ENCODE measurements at regions not wholly inside any gene's neighbourhood (a gene's known extent, or its start where the extent isn't known, plus 50 kb on each side); places are given as distances from the start of the nearest gene placed in this dataset.
"Not testable (repeated sequence)": the region's sequence is repeated elsewhere in the genome, so short reads cannot be mapped to it uniquely, and the experiment has no call there.

- DNase-seq (ENCODE audit: low spot score): no peak
- in situ Hi-C loops (cut with MboI; ENCODE audit: low pct_unique_long_range_greater_than_20kb, low sequenced_read_pairs, unreplicated experiment): no loop called here
- TF ChIP-seq CTCF (IDR thresholded peaks at IDR 0.05; ENCODE audit: extremely low read depth, insufficient read depth, missing control alignments): no peak
These were observed 904.1 kb downstream of the NLGN4X start for GRCh38 chrX:5324546-5324945.

GRCh38 chrX:5314148-5314547, 914.5 kb downstream of the NLGN4X start:
- TF ChIP-seq CTCF (IDR thresholded peaks at IDR 0.05; ENCODE audit: extremely low read depth, insufficient read depth, missing control alignments): no peak
- DNase-seq (ENCODE audit: low spot score): no peak
- in situ Hi-C loops (cut with MboI; ENCODE audit: low pct_unique_long_range_greater_than_20kb, low sequenced_read_pairs, unreplicated experiment): no loop called here

GRCh38 chrX:5307416-5307815, 921.3 kb downstream of the NLGN4X start:
- DNase-seq (ENCODE audit: low spot score): no peak
- in situ Hi-C loops (cut with MboI; ENCODE audit: low pct_unique_long_range_greater_than_20kb, low sequenced_read_pairs, unreplicated experiment): no loop called here
- TF ChIP-seq CTCF (IDR thresholded peaks at IDR 0.05; ENCODE audit: extremely low read depth, insufficient read depth, missing control alignments): no peak

- DNase-seq (ENCODE audit: low spot score): no peak
- in situ Hi-C loops (cut with MboI; ENCODE audit: low pct_unique_long_range_greater_than_20kb, low sequenced_read_pairs, unreplicated experiment): no loop called here
- no peak for TF ChIP-seq CTCF (IDR thresholded peaks at IDR 0.05; ENCODE audit: extremely low read depth, insufficient read depth, missing control alignments)
These were observed 922.0 kb downstream of the NLGN4X start for GRCh38 chrX:5306654-5307121.

GRCh38 chrX:5305452-5305851, 923.2 kb downstream of the NLGN4X start:
- TF ChIP-seq CTCF (IDR thresholded peaks at IDR 0.05; ENCODE audit: extremely low read depth, insufficient read depth, missing control alignments): no peak
- in situ Hi-C loops (cut with MboI; ENCODE audit: low pct_unique_long_range_greater_than_20kb, low sequenced_read_pairs, unreplicated experiment): no loop called here
- DNase-seq (ENCODE audit: low spot score): no peak

- no peak for DNase-seq (ENCODE audit: low spot score)
- in situ Hi-C loops (cut with MboI; ENCODE audit: low pct_unique_long_range_greater_than_20kb, low sequenced_read_pairs, unreplicated experiment): no loop called here
- no peak for TF ChIP-seq CTCF (IDR thresholded peaks at IDR 0.05; ENCODE audit: extremely low read depth, insufficient read depth, missing control alignments)
These were observed 933.7 kb downstream of the NLGN4X start for GRCh38 chrX:5295004-5295403.

- in situ Hi-C loops (cut with MboI; ENCODE audit: low pct_unique_long_range_greater_than_20kb, low sequenced_read_pairs, unreplicated experiment): no loop called here
- DNase-seq (ENCODE audit: low spot score): no peak
- TF ChIP-seq CTCF (IDR thresholded peaks at IDR 0.05; ENCODE audit: extremely low read depth, insufficient read depth, missing control alignments): no peak
These were observed 938.0 kb downstream of the NLGN4X start for GRCh38 chrX:5290635-5291034.

- DNase-seq (ENCODE audit: low spot score); in situ Hi-C loops (cut with MboI; ENCODE audit: low pct_unique_long_range_greater_than_20kb, low sequenced_read_pairs, unreplicated experiment): not testable (repeated sequence)
These were observed 938.7 kb downstream of the NLGN4X start for GRCh38 chrX:5289949-5290348.
